ENCODE measurements at regions not wholly inside any gene's neighbourhood (a gene's known extent, or its start where the extent isn't known, plus 50 kb on each side); places are given as distances from the start of the nearest gene placed in this dataset.

GRCh38 chr12:47562201-47562600, 143.6 kb downstream of the RPAP3 start:
- TF ChIP-seq, protein P1, sequence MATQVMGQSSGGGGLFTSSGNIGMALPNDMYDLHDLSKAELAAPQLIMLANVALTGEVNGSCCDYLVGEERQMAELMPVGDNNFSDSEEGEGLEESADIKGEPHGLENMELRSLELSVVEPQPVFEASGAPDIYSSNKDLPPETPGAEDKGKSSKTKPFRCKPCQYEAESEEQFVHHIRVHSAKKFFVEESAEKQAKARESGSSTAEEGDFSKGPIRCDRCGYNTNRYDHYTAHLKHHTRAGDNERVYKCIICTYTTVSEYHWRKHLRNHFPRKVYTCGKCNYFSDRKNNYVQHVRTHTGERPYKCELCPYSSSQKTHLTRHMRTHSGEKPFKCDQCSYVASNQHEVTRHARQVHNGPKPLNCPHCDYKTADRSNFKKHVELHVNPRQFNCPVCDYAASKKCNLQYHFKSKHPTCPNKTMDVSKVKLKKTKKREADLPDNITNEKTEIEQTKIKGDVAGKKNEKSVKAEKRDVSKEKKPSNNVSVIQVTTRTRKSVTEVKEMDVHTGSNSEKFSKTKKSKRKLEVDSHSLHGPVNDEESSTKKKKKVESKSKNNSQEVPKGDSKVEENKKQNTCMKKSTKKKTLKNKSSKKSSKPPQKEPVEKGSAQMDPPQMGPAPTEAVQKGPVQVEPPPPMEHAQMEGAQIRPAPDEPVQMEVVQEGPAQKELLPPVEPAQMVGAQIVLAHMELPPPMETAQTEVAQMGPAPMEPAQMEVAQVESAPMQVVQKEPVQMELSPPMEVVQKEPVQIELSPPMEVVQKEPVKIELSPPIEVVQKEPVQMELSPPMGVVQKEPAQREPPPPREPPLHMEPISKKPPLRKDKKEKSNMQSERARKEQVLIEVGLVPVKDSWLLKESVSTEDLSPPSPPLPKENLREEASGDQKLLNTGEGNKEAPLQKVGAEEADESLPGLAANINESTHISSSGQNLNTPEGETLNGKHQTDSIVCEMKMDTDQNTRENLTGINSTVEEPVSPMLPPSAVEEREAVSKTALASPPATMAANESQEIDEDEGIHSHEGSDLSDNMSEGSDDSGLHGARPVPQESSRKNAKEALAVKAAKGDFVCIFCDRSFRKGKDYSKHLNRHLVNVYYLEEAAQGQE (IDR thresholded peaks at IDR 0.05; ENCODE audit: borderline replicate concordance in 1 of 2, low read depth in 1 of 2, low read length in 2 of 2): no peak
- TF ChIP-seq HHEX (CRISPR knock-in tag; IDR thresholded peaks at IDR 0.05): no peak
- no peak for TF ChIP-seq CTCF (CRISPR knock-in tag; IDR thresholded peaks at IDR 0.05)
- TF ChIP-seq, protein P2, sequence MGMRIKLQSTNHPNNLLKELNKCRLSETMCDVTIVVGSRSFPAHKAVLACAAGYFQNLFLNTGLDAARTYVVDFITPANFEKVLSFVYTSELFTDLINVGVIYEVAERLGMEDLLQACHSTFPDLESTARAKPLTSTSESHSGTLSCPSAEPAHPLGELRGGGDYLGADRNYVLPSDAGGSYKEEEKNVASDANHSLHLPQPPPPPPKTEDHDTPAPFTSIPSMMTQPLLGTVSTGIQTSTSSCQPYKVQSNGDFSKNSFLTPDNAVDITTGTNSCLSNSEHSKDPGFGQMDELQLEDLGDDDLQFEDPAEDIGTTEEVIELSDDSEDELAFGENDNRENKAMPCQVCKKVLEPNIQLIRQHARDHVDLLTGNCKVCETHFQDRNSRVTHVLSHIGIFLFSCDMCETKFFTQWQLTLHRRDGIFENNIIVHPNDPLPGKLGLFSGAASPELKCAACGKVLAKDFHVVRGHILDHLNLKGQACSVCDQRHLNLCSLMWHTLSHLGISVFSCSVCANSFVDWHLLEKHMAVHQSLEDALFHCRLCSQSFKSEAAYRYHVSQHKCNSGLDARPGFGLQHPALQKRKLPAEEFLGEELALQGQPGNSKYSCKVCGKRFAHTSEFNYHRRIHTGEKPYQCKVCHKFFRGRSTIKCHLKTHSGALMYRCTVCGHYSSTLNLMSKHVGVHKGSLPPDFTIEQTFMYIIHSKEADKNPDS (CRISPR knock-in tag; IDR thresholded peaks at IDR 0.05): no peak
- TF ChIP-seq, protein P3, sequence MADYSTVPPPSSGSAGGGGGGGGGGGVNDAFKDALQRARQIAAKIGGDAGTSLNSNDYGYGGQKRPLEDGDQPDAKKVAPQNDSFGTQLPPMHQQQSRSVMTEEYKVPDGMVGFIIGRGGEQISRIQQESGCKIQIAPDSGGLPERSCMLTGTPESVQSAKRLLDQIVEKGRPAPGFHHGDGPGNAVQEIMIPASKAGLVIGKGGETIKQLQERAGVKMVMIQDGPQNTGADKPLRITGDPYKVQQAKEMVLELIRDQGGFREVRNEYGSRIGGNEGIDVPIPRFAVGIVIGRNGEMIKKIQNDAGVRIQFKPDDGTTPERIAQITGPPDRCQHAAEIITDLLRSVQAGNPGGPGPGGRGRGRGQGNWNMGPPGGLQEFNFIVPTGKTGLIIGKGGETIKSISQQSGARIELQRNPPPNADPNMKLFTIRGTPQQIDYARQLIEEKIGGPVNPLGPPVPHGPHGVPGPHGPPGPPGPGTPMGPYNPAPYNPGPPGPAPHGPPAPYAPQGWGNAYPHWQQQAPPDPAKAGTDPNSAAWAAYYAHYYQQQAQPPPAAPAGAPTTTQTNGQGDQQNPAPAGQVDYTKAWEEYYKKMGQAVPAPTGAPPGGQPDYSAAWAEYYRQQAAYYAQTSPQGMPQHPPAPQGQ (CRISPR knock-in tag; IDR thresholded peaks at IDR 0.05; ENCODE audit: borderline replicate concordance): no peak
- no peak for TF ChIP-seq ZNF674 (CRISPR knock-in tag; IDR thresholded peaks at IDR 0.05; ENCODE audit: low read depth)

All from HepG2 (cell line).